ENCODE measurements at regions not wholly inside any gene's neighbourhood (a gene's known extent, or its start where the extent isn't known, plus 50 kb on each side); places are given as distances from the start of the nearest gene placed in this dataset.

DNA sequence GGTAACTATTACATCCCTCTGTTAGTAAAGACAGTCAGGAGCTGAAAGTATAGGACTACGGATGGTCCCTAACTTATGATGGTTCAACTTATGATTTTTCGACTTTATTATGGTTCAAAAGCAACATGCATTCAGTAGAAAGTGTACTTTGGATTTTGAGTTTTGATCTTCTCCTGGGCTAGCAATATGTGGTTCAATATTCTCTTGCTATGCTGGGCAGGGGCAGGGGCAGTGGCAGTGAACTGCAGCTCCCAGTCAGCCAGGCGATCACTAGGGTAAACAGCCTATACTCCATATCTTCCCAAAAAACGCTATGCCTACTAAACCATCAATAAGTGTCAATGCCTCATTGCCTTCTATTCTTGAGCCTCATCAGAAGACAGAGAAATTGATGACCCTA lies 292.7 kb downstream of the EMP1 start:
- TF ChIP-seq EZH2 (optimal IDR thresholded peaks at IDR 0.05; ENCODE audit: low read depth, low read length) (no peak), CTCF (IDR thresholded peaks at IDR 0.05; ENCODE audit: low read length) (no peak), EZH2phosphoT487 (IDR thresholded peaks at IDR 0.05; ENCODE audit: low read length) (no peak)

All from MM.1S (cell line).